ENCODE measurements at regions not wholly inside any gene's neighbourhood (a gene's known extent, or its start where the extent isn't known, plus 50 kb on each side); places are given as distances from the start of the nearest gene placed in this dataset.

DNA sequence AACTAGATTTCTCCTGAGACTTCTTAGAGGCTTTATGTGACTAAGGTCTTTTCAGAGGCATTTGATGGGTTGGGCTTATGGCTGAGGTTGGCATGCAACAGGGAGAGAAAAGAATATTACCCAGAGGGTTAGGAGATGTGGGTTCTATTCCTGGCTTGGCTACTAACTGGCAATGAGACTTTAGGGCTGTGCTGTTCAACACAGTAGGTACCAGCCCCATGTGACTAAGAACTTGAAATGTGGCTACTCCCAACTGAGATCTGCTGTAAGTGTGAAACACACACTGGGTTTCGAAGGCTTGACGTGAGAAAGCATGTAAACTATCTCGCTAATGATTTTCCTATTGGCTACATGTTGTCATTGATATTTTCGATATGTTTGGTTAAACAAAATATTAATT is 324.9 kb upstream of the SLC14A2 start:
- H3K4me1 Mint-ChIP-seq = peaks cover 4% of the 10 kb centered on the region
- H3K27ac Mint-ChIP-seq = no peak overlapping the region
- no peaks in the 10 kb centered on the region for H3K36me3 Mint-ChIP-seq (ENCODE audit: low read depth)
- H3K9me3 Mint-ChIP-seq = no peaks in the 10 kb centered on the region
- TF ChIP-seq, protein P1, sequence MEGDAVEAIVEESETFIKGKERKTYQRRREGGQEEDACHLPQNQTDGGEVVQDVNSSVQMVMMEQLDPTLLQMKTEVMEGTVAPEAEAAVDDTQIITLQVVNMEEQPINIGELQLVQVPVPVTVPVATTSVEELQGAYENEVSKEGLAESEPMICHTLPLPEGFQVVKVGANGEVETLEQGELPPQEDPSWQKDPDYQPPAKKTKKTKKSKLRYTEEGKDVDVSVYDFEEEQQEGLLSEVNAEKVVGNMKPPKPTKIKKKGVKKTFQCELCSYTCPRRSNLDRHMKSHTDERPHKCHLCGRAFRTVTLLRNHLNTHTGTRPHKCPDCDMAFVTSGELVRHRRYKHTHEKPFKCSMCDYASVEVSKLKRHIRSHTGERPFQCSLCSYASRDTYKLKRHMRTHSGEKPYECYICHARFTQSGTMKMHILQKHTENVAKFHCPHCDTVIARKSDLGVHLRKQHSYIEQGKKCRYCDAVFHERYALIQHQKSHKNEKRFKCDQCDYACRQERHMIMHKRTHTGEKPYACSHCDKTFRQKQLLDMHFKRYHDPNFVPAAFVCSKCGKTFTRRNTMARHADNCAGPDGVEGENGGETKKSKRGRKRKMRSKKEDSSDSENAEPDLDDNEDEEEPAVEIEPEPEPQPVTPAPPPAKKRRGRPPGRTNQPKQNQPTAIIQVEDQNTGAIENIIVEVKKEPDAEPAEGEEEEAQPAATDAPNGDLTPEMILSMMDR (IDR thresholded peaks at IDR 0.05; ENCODE audit: unreplicated experiment in 3 of 3) = no peak
- H3K4me3 Mint-ChIP-seq = no peak overlapping the region
- H3K27me3 Mint-ChIP-seq (ENCODE audit: low read depth) = peaks cover 3% of the 10 kb centered on the region

DNA sequence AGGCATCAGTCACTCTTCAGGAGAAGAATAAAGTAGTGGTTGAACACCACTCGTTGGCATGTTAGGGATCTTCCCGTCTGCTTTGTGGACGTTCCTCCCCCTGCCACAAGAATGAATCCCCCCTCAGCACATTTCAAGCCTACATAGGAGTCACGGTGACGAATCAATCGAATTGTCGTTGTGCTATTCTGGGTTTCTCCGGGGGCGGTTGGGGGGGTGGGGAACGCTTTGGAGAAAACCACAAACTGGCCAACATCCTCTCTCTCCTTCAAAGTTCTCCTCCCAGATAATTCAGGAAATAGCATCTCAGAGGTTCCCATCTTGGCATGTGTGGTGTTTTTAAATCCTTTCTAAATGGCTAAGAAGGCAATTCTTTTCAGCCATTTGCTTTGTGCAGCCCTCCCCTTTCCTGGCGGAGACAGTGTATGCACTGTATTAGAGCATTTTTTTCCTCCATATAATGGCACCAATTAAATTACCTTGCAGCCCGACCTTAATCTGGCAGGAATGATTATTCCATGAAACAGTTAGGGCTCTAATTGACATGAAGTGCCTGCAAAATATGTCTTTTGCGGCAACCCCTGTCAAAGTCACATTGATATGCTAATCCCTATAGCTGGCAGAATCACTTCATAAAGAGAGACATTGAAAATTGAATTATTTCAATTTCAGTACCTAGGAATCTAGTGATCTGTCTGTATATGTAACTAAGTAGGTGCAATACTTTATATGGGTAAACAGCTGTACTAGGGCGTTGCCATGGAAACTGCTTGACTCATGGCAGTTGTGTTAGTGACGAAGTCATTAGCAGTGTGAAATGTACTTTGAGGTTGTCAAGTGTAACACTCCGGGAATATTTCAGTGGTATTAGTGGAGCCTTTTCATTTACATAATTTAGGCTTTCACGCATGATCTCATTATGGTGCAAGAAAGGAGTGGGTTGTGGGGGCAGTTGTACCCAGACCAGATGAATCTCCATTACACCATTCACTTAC is 323.4 kb upstream of the SLC14A2 start:
- no peaks in the 10 kb centered on the region for H3K36me3 Mint-ChIP-seq (ENCODE audit: low read depth)
- H3K4me3 Mint-ChIP-seq = no peak overlapping the region
- TF ChIP-seq, protein P1 (IDR thresholded peaks at IDR 0.05; ENCODE audit: unreplicated experiment in 3 of 3) = no peak
- H3K27me3 Mint-ChIP-seq (ENCODE audit: low read depth) = peaks cover 3% of the 10 kb centered on the region
- no peak overlapping the region for H3K27ac Mint-ChIP-seq
- peaks cover 4% of the 10 kb centered on the region for H3K4me1 Mint-ChIP-seq
- no peaks in the 10 kb centered on the region for H3K9me3 Mint-ChIP-seq

DNA sequence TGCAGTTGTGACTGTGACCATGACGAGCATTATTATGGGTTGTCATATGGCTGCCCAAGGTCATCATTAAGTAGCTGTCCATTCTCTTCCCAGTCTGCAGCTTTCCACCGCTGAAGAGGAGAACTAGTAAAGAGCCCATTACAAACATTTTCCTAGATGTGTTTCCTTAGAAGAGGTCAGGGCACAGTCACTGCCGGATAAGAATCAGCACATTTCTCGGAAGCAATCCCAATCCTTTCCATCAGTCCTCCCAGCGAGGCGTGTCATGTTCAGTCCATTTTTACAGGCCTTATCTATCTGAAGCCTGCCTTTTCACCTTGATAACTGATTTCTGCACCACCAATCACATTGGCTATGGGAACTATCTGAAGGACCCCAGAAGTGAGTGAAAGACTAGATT is 319.9 kb upstream of the SLC14A2 start:
- H3K36me3 Mint-ChIP-seq (ENCODE audit: low read depth) = no peaks in the 10 kb centered on the region
- TF ChIP-seq, protein P1 (IDR thresholded peaks at IDR 0.05; ENCODE audit: unreplicated experiment in 3 of 3) = no peak
- no peak overlapping the region for H3K4me3 Mint-ChIP-seq
- no peak overlapping the region for H3K27ac Mint-ChIP-seq
- H3K27me3 Mint-ChIP-seq (ENCODE audit: low read depth) = peaks cover under 1% of the 10 kb centered on the region
- no peaks in the 10 kb centered on the region for H3K9me3 Mint-ChIP-seq
- H3K4me1 Mint-ChIP-seq = peaks cover 4% of the 10 kb centered on the region

DNA sequence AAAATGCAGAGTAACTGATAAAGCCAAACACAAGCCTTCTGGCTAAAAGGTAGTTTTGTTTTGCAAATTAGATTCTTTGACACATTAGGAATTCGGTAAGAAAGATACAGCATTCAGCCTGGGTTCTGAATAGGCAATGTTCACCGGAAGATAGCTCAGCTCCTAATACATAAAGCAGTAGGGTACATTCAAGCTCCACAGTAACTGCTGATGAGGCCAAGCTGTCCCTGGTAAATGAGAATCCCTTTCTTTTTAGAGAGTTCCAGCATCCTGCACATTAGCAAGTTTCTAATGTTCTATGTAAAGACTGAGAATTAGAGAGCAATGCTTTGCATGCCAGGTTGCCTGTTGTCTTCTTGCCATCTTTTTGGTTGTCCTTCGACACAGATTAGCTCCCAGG is 316.3 kb upstream of the SLC14A2 start:
- Mint-ChIP-seq H3K9me3 (no peaks in the 10 kb centered on the region), H3K4me1 (no peaks in the 10 kb centered on the region), H3K36me3 (ENCODE audit: low read depth) (no peaks in the 10 kb centered on the region), H3K27me3 (ENCODE audit: low read depth) (no peaks in the 10 kb centered on the region), H3K4me3 (no peak overlapping the region), H3K27ac (no peak overlapping the region)
- TF ChIP-seq, protein P1 (IDR thresholded peaks at IDR 0.05; ENCODE audit: unreplicated experiment in 3 of 3) = no peak

DNA sequence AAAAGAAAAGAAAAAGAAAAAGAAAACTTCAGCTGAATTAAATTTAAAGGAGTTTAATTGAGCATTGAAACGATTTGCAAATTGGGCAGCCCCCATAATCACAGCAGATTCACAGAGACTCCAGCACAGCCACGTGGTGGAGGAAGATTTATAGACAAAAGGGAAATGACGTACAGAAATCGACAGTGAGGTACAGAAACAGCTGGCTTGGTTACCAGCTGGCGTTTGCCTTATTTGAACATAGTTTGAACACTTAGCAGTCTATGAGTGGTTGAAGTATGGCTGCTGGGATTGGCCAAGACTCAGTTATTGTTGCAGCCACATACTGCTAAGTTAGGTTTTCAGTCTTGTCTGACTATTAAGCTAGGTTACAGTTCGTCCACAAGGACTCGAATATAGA is 312.2 kb upstream of the SLC14A2 start:
- Mint-ChIP-seq H3K27me3 (ENCODE audit: low read depth) (peaks cover 5% of the 10 kb centered on the region), H3K27ac (no peak overlapping the region), H3K4me1 (peaks cover 5% of the 10 kb centered on the region)

More for the DNA sequence above, 312.2 kb upstream of the SLC14A2 start:
- Mint-ChIP-seq H3K9me3 (no peaks in the 10 kb centered on the region), H3K4me3 (no peak overlapping the region), H3K36me3 (ENCODE audit: low read depth) (no peaks in the 10 kb centered on the region)
- TF ChIP-seq, protein P1 (IDR thresholded peaks at IDR 0.05; ENCODE audit: unreplicated experiment in 3 of 3) = no peak

Data from nephron (organoid).